ENCODE measurements at regions not wholly inside any gene's neighbourhood (a gene's known extent, or its start where the extent isn't known, plus 50 kb on each side); places are given as distances from the start of the nearest gene placed in this dataset.

DNA sequence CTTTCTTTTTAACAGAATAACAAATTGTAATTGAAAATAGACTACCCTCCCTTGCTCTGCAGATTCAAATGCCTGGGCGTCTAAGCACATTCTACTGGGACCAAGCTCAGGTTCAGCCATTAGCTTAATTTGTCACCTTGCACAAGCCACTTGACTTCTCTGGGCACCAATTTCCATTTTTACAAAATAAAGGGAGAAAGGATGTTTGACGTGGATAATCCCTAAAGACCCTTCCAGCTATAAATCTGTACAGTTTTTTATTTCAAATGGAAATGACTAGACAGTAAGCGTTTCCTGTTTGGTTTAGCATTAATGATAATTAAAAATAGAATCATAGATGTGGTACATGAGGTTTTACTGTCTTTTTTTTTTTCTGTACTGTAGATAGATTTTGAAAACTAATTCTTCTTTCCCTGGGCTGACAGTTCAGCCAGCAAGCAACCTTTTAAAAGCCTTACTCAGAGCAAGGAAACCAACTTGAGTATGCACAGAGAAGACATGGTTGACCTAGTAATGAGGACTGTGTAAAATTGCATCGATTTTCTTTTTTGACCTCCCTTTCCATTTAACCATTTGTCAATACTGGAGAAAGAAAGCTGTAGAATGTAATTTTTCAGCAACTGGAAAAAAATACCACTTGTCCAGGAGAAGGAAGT is 1329.5 kb upstream of the CDH8 start:
- TF ChIP-seq, protein P1, sequence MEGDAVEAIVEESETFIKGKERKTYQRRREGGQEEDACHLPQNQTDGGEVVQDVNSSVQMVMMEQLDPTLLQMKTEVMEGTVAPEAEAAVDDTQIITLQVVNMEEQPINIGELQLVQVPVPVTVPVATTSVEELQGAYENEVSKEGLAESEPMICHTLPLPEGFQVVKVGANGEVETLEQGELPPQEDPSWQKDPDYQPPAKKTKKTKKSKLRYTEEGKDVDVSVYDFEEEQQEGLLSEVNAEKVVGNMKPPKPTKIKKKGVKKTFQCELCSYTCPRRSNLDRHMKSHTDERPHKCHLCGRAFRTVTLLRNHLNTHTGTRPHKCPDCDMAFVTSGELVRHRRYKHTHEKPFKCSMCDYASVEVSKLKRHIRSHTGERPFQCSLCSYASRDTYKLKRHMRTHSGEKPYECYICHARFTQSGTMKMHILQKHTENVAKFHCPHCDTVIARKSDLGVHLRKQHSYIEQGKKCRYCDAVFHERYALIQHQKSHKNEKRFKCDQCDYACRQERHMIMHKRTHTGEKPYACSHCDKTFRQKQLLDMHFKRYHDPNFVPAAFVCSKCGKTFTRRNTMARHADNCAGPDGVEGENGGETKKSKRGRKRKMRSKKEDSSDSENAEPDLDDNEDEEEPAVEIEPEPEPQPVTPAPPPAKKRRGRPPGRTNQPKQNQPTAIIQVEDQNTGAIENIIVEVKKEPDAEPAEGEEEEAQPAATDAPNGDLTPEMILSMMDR (IDR thresholded peaks at IDR 0.05; ENCODE audit: insufficient read depth, low read length): no peak
- TF ChIP-seq, protein P2, sequence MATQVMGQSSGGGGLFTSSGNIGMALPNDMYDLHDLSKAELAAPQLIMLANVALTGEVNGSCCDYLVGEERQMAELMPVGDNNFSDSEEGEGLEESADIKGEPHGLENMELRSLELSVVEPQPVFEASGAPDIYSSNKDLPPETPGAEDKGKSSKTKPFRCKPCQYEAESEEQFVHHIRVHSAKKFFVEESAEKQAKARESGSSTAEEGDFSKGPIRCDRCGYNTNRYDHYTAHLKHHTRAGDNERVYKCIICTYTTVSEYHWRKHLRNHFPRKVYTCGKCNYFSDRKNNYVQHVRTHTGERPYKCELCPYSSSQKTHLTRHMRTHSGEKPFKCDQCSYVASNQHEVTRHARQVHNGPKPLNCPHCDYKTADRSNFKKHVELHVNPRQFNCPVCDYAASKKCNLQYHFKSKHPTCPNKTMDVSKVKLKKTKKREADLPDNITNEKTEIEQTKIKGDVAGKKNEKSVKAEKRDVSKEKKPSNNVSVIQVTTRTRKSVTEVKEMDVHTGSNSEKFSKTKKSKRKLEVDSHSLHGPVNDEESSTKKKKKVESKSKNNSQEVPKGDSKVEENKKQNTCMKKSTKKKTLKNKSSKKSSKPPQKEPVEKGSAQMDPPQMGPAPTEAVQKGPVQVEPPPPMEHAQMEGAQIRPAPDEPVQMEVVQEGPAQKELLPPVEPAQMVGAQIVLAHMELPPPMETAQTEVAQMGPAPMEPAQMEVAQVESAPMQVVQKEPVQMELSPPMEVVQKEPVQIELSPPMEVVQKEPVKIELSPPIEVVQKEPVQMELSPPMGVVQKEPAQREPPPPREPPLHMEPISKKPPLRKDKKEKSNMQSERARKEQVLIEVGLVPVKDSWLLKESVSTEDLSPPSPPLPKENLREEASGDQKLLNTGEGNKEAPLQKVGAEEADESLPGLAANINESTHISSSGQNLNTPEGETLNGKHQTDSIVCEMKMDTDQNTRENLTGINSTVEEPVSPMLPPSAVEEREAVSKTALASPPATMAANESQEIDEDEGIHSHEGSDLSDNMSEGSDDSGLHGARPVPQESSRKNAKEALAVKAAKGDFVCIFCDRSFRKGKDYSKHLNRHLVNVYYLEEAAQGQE (IDR thresholded peaks at IDR 0.05; ENCODE audit: insufficient replicate concordance, low read depth): no peak
- no peak for TF ChIP-seq POLR2AphosphoS5 (IDR thresholded peaks at IDR 0.05; ENCODE audit: low read depth)
- no peak for TF ChIP-seq SPI1 (IDR thresholded peaks at IDR 0.05; ENCODE audit: borderline replicate concordance, low read depth)

Data from HL-60 (cell line).